22Rv1 (cell line): ENCODE measurements at regions not wholly inside any gene's neighbourhood (a gene's known extent, or its start where the extent isn't known, plus 50 kb on each side); places are given as distances from the start of the nearest gene placed in this dataset.
"Not testable (repeated sequence)": the region's sequence is repeated elsewhere in the genome, so short reads cannot be mapped to it uniquely, and the experiment has no call there.

ENCODE experiments used
- CTCF ChIP-seq: fragments of 450-650 bp; IDR thresholded peaks from 2 replicates; pipeline ENCODE4 v1.5.1; 2017; ENCODE audit warnings: mild to moderate bottlenecking
- ZFX ChIP-seq: fragments of 450-650 bp; IDR thresholded peaks from 2 replicates; pipeline ENCODE4 v1.6.1; 2017; ENCODE audit warnings: antibody characterized with exemption, borderline replicate concordance

GRCh38 chr6:53423560-53423959, 74.8 kb upstream of the ELOVL5 start:
- TF ChIP-seq CTCF, ZFX: not testable (repeated sequence)
